ENCODE measurements at regions not wholly inside any gene's neighbourhood (a gene's known extent, or its start where the extent isn't known, plus 50 kb on each side); places are given as distances from the start of the nearest gene placed in this dataset.

DNA sequence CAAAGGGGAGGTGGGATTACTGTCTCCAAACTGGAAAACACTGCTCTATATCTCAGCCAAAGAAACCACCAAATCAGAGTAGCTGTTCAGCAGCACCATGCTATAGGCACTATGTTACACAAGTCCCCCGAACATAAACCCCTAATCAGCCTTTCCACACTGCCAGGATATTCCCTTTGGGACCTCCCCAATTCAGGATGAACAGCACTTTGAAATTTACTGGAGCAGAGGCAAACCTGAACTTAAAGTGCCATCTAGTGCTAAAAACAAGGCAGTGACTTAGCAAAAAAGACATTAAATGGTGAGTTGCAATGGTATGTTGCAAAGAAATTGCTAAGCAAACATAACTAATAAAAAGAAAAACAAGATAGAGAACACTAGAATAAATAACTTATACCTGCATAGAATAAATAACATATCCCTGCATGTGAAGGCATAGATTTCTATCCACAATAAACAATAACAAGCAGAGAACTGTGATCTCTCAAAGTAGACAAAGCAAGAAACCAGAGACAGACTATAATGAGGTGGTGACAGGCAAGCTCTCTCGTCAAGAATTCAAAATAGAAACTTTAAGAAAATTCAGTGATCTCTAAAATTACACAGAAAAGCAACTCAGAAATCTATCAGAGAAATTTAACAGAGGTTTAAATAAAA lies 584.4 kb upstream of the ACO1 start:
- TF ChIP-seq, protein P1, sequence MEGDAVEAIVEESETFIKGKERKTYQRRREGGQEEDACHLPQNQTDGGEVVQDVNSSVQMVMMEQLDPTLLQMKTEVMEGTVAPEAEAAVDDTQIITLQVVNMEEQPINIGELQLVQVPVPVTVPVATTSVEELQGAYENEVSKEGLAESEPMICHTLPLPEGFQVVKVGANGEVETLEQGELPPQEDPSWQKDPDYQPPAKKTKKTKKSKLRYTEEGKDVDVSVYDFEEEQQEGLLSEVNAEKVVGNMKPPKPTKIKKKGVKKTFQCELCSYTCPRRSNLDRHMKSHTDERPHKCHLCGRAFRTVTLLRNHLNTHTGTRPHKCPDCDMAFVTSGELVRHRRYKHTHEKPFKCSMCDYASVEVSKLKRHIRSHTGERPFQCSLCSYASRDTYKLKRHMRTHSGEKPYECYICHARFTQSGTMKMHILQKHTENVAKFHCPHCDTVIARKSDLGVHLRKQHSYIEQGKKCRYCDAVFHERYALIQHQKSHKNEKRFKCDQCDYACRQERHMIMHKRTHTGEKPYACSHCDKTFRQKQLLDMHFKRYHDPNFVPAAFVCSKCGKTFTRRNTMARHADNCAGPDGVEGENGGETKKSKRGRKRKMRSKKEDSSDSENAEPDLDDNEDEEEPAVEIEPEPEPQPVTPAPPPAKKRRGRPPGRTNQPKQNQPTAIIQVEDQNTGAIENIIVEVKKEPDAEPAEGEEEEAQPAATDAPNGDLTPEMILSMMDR (IDR thresholded peaks at IDR 0.05; ENCODE audit: low read depth, low read length, poor library complexity, severe bottlenecking), result peak; percentile 55
- TF ChIP-seq EZH2phosphoT487 (IDR thresholded peaks at IDR 0.05; ENCODE audit: borderline replicate concordance, low read length), result no peak

Measured in DOHH2 (cell line).